Mucosa of stomach (tissue), 1 donor: ENCODE measurements at regions not wholly inside any gene's neighbourhood (a gene's known extent, or its start where the extent isn't known, plus 50 kb on each side); places are given as distances from the start of the nearest gene placed in this dataset.
"Not testable (repeated sequence)": the region's sequence is repeated elsewhere in the genome, so short reads cannot be mapped to it uniquely, and the experiment has no call there.

Experiments
- H3K27me3 ChIP-seq: one replicate; pipeline ENCODE4 v1.7.0; 2013; ENCODE audit warnings: mild to moderate bottlenecking, low read length; ENCODE audit not compliant: control insufficient read depth, insufficient read depth
- H3K36me3 ChIP-seq: one replicate; pipeline ENCODE4 v1.7.0; 2013; ENCODE audit warnings: low read length; ENCODE audit not compliant: control insufficient read depth, insufficient read depth
- H3K4me1 ChIP-seq: one replicate; pipeline ENCODE4 v1.7.0; 2013; ENCODE audit warnings: mild to moderate bottlenecking, low read length; ENCODE audit not compliant: control insufficient read depth, insufficient read depth
- H3K4me3 ChIP-seq: one replicate; pipeline ENCODE4 v1.7.0; 2013; ENCODE audit warnings: low read length
- H3K9ac ChIP-seq: one replicate; pipeline ENCODE4 v1.7.0; 2013; ENCODE audit warnings: mild to moderate bottlenecking, low read length, moderate library complexity
- H3K9me3 ChIP-seq: one replicate; pipeline ENCODE4 v1.7.0; 2013; ENCODE audit warnings: mild to moderate bottlenecking, low read length, moderate library complexity; ENCODE audit not compliant: control insufficient read depth
- donor health status: Pancreatic carcinoma.

DNA sequence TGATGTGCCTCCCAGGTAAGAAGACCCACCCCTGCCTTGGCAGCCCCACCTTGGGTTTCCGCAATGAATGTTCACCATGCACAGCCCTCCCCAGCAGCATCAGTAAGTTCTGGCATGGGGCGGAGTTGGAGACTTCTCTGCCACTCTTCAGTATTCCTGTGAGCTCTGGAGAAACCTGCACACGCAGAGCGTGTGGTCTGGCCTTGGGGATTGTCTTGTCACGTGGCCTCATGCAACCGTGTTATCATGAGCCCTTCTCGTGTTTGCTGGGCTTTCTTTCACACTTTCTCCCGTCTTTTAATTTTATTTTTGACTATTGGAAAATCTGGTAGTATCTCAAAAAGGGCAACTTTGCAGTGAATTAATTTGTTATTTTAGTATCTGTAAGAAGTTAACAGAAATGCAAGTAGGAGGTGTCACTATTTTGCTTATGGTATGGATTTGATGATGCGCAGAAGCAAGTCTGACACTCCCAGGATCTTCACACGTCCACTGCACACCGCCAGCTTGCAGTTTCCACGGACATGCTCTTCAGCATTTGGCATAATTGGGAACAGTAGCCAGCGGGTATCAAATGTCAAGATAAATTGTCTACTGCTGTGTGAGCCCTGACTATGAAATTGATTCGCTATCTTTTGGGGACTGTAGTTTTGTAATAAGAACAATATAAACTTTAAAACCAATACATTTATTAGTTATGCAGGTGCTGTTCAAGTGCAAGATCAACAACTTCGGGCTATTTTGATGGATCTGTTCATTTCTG lies 463.5 kb downstream of the QKI start:
- Histone ChIP-seq H3K9ac (no peak overlapping the region), H3K27me3 (no peaks in the 10 kb centered on the region), H3K4me1 (no peaks in the 10 kb centered on the region), H3K4me3 (no peak overlapping the region), H3K36me3 (no peaks in the 10 kb centered on the region), H3K9me3 (no peaks in the 10 kb centered on the region)

GRCh38 chr6:163876391-163876790 lies 461.9 kb downstream of the QKI start:
- H3K27me3 ChIP-seq = no peaks in the 10 kb centered on the region
- H3K9me3 ChIP-seq = no peaks in the 10 kb centered on the region
- no peak overlapping the region for H3K4me3 ChIP-seq
- H3K36me3 ChIP-seq = no peaks in the 10 kb centered on the region
- H3K9ac ChIP-seq = no peak overlapping the region
- H3K4me1 ChIP-seq = no peaks in the 10 kb centered on the region

- no peak overlapping the region for H3K9ac ChIP-seq
- H3K27me3 ChIP-seq = no peaks in the 10 kb centered on the region
Measured at GRCh38 chr6:163874784-163875183, 460.3 kb downstream of the QKI start.

GRCh38 chr6:163872335-163872734 lies 457.8 kb downstream of the QKI start:
- Histone ChIP-seq H3K27me3 (no peaks in the 10 kb centered on the region), H3K9ac (no peak overlapping the region), H3K4me3 (no peak overlapping the region), H3K36me3 (no peaks in the 10 kb centered on the region), H3K4me1 (no peaks in the 10 kb centered on the region), H3K9me3 (no peaks in the 10 kb centered on the region)

More at GRCh38 chr6:163874784-163875183, 460.3 kb downstream of the QKI start:
- Histone ChIP-seq H3K4me1 (no peaks in the 10 kb centered on the region), H3K4me3 (no peak overlapping the region), H3K36me3 (no peaks in the 10 kb centered on the region), H3K9me3 (no peaks in the 10 kb centered on the region)

- H3K9me3 ChIP-seq = no peaks in the 10 kb centered on the region
- H3K4me1 ChIP-seq = no peaks in the 10 kb centered on the region
- H3K4me3 ChIP-seq = no peak overlapping the region
- H3K9ac ChIP-seq = no peak overlapping the region
- H3K36me3 ChIP-seq = no peaks in the 10 kb centered on the region
- H3K27me3 ChIP-seq = no peaks in the 10 kb centered on the region
Measured at GRCh38 chr6:163871616-163872015, 457.1 kb downstream of the QKI start.

- Histone ChIP-seq H3K27me3 (no peaks in the 10 kb centered on the region), H3K4me1 (no peaks in the 10 kb centered on the region), H3K36me3 (no peaks in the 10 kb centered on the region), H3K9ac (no peak overlapping the region), H3K4me3 (no peak overlapping the region), H3K9me3 (no peaks in the 10 kb centered on the region)
Measured at GRCh38 chr6:163867518-163868292, 453.2 kb downstream of the QKI start.

GRCh38 chr6:163866192-163866591 lies 451.7 kb downstream of the QKI start:
- no peaks in the 10 kb centered on the region for H3K9me3 ChIP-seq
- H3K4me3 ChIP-seq = no peak overlapping the region
- H3K9ac ChIP-seq = no peak overlapping the region
- H3K27me3 ChIP-seq = no peaks in the 10 kb centered on the region
- H3K36me3 ChIP-seq = no peaks in the 10 kb centered on the region
- no peaks in the 10 kb centered on the region for H3K4me1 ChIP-seq

- Histone ChIP-seq H3K4me3 (no peak overlapping the region), H3K36me3 (no peaks in the 10 kb centered on the region), H3K9ac (no peak overlapping the region), H3K27me3 (no peaks in the 10 kb centered on the region), H3K9me3 (no peaks in the 10 kb centered on the region), H3K4me1 (no peaks in the 10 kb centered on the region)
Measured at GRCh38 chr6:163863565-163863964, 449.0 kb downstream of the QKI start.

DNA sequence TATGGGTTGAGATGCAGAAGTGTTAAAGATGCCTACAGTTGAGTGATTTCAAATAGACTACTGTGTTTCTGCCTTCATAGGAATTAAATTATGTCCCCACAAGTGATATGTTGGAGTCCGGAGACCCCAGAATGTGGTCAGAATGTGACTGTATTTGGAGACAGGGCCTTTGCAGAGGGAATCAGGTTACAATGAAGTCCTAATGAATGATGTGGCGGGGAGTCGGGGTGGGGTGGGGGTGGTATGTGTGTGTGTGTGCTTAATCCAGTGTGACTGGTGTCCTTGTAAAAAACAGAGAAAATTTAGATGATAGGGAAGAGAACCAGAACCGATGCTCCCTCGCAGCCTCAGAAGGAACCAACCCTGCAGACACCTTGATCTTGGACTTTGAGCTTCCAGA lies 448.2 kb downstream of the QKI start:
- Histone ChIP-seq H3K9me3 (no peaks in the 10 kb centered on the region), H3K4me3 (no peak overlapping the region), H3K36me3 (no peaks in the 10 kb centered on the region), H3K27me3 (no peaks in the 10 kb centered on the region), H3K4me1 (no peaks in the 10 kb centered on the region), H3K9ac (no peak overlapping the region)

DNA sequence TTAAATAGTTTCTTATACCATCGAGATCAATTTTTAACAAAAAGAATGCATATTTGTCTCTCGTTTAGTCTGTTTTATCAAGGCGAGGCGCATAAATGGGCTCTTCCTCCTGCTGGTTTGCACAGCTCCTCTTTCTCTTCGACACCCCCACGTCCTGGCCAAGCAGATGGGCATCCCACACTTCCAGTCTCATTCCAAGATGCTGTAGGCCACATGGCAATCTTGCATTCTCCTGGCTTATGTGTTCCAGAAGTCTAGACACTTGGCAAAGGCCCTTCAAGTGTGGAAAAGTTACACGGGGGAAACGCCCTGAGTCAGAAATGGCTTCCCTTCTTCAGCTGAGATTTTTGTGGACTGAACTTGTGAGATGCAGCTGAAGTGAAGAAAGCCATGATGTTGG lies 447.1 kb downstream of the QKI start:
- Histone ChIP-seq H3K27me3 (no peaks in the 10 kb centered on the region), H3K9ac (no peak overlapping the region), H3K9me3 (no peaks in the 10 kb centered on the region), H3K4me3 (no peak overlapping the region), H3K4me1 (no peaks in the 10 kb centered on the region), H3K36me3 (no peaks in the 10 kb centered on the region)

DNA sequence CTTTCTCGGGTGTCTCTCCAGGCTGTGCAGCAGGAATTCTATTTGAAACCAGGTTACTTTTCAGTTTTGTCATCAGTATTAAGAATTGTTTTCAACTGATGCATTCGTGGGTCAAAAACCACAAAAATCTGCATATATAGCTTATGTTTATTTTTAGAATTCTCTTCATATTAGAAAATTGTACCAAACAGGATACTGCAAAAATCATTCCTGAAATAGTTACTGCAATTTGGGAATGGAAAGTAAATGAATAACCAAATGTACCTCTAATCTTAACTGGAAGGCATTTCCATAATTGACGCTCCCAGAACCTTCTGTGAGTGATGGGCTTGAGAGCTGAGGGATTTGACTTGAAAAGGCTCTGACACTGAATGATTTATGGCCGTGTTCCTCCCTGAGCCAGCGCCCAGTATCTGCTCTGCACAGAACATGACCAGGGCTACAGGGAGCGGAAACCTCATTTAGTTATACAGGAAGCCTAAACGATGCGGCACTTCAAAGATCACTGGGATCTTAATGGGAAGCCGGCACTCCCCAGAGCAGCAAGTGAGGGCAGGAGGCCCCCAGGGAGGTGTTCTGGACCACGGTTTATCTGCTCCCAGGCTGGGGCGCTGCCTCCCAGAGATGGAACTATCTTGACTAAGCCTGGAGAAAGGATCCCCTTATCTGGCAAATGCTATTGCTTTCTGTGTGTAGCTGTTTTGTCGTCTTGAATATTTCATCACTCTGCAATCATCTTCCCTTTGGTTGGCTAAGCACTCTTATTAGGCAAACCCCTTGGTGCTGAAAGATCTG lies 446.0 kb downstream of the QKI start:
- Histone ChIP-seq H3K4me3 (no peak overlapping the region), H3K27me3 (no peaks in the 10 kb centered on the region), H3K4me1 (no peaks in the 10 kb centered on the region), H3K36me3 (no peaks in the 10 kb centered on the region), H3K9me3 (no peaks in the 10 kb centered on the region), H3K9ac (no peak overlapping the region)

DNA sequence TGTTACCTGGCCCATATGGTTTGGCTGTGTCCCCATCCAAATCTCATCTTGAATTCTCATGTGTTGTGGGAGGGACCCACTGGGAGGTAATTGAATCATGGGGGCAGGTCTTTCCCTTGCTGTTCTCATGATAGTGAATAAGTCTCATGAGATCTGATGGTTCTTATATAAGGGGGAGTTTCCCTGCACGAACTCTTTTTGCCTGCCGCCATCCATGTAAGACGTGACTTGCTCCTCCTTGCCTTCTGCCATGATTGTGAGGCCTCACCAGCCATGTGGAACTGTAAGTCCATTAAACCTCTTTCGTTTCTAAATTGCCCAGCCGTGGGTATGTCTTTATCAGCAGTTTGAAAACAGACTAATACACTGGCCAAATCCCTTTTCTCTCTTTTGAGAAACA lies 444.4 kb downstream of the QKI start:
- H3K4me1 ChIP-seq, H3K9ac ChIP-seq, H3K36me3 ChIP-seq, H3K9me3 ChIP-seq, H3K4me3 ChIP-seq, H3K27me3 ChIP-seq: not testable (repeated sequence)
